GM12891 (cell line): ENCODE measurements at regions not wholly inside any gene's neighbourhood (a gene's known extent, or its start where the extent isn't known, plus 50 kb on each side); places are given as distances from the start of the nearest gene placed in this dataset.

Experiments used
- PAX5 ChIP-seq: IDR thresholded peaks from 2 replicates; pipeline ENCODE4 v1.6.1; 2011; ENCODE audit warnings: low read length, moderate library complexity, mild to moderate bottlenecking; ENCODE audit not compliant: insufficient read depth, severe bottlenecking
- POLR2A ChIP-seq: IDR thresholded peaks from 2 replicates; pipeline ENCODE4 v1.6.1; 2011; ENCODE audit warnings: low read depth, low read length, control low read depth
- POLR2AphosphoS5 ChIP-seq: IDR thresholded peaks from 2 replicates; pipeline ENCODE4 v1.6.1; 2011; ENCODE audit warnings: low read depth, low read length, control low read depth
- POU2F2 ChIP-seq: IDR thresholded peaks from 2 replicates; pipeline ENCODE4 v1.6.1; 2011; ENCODE audit warnings: low read depth, mild to moderate bottlenecking, control low read depth, low read length, moderate library complexity
- SPI1 ChIP-seq: IDR thresholded peaks from 2 replicates; pipeline ENCODE4 v1.6.1; 2011; ENCODE audit warnings: low read depth, low read length, control low read depth
- TAF1 ChIP-seq: IDR thresholded peaks from 2 replicates; pipeline ENCODE4 v1.6.1; 2011; ENCODE audit warnings: low read depth, low read length, control low read depth

DNA sequence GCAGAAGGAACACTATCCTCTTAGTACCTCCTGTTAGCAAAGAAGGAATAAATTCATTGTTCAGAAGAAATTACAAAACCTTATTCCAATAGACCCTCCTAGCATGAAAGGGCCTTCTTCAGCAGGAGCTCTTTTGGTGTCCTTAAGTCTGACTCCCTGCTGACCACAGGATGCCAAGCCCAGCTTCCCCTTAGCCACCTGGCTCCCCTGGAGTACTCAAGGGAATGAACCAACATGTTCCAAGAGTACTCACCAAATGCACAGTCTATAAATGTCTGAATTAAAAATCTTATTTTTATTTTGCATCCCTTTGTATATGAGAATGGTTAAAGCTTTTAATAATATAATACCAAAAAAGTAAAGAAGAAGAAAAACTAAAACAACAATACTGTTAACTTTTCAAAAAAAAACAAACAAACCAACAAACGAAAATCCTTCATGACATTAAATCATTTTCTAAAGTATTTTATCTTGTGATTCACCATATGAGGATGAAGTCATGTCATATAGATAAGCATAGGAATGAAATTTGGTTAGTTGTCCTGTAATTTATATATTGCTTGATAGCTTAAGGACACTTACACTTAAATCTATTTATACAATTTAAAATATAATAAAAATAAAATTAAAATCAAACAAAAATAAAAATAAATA is 1355.1 kb downstream of the HACE1 start:
- TF ChIP-seq POLR2AphosphoS5 (no peak), SPI1 (no peak), POLR2A (no peak), TAF1 (no peak), PAX5 (no peak), POU2F2 (no peak)
